HepG2 (cell line): ENCODE measurements at regions not wholly inside any gene's neighbourhood (a gene's known extent, or its start where the extent isn't known, plus 50 kb on each side); places are given as distances from the start of the nearest gene placed in this dataset.

Experiments used
- BHLHE40 ChIP-seq: IDR thresholded peaks from 2 replicates; pipeline ENCODE4 v1.6.1; 2011; ENCODE audit warnings: low read length, improper control_type of control experiment
- BORCS8-MEF2B ChIP-seq: sonication (generic); formaldehyde crosslinking; IDR thresholded peaks from 2 replicates; pipeline ENCODE4 v1.8.0; 2022; ENCODE audit warnings: mild to moderate bottlenecking, missing genetic modification reagents
- GZF1 ChIP-seq: sonication (generic); formaldehyde crosslinking; IDR thresholded peaks from 2 replicates; pipeline ENCODE4 v1.5.1; 2020; ENCODE audit warnings: mild to moderate bottlenecking, missing genetic modification reagents
- HDAC2 ChIP-seq: sonication (generic); formaldehyde crosslinking; IDR thresholded peaks from 2 replicates; pipeline ENCODE4 v1.4.0; 2020; ENCODE audit warnings: missing genetic modification reagents
- HNF4A ChIP-seq: sonication (generic); formaldehyde crosslinking; IDR thresholded peaks from 2 replicates; pipeline ENCODE4 v1.4.0; 2020; ENCODE audit warnings: missing genetic modification reagents
- KLF16 ChIP-seq, 2 experiments: sonication (generic) in 1 of 2; formaldehyde crosslinking in 1 of 2; IDR thresholded peaks; 2 replicates each; pipeline versions ENCODE4 v1.6.1 to v1.8.0; 2016 to 2023; ENCODE audit warnings: missing genetic modification reagents in 2 of 2, missing compliant biosample characterization in 1 of 2
- SSRP1 ChIP-seq: IDR thresholded peaks from 2 replicates; pipeline ENCODE4 v1.6.1; 2016; ENCODE audit warnings: control low read depth
- ZNF274 ChIP-seq: sonication (generic); formaldehyde crosslinking; IDR thresholded peaks from 2 replicates; pipeline ENCODE4 v1.5.1; 2020; ENCODE audit warnings: mild to moderate bottlenecking, missing genetic modification reagents
- ZNF496 ChIP-seq: sonication (generic); formaldehyde crosslinking; IDR thresholded peaks from 2 replicates; pipeline ENCODE4 v1.8.1; 2023; ENCODE audit warnings: mild to moderate bottlenecking, moderate library complexity, missing genetic modification reagents; ENCODE audit not compliant: insufficient replicate concordance
- ZNF652 ChIP-seq: IDR thresholded peaks from 2 replicates; pipeline ENCODE4 v1.6.1; 2016; ENCODE audit warnings: low read depth, borderline replicate concordance
- ZNF747 ChIP-seq: sonication (generic); formaldehyde crosslinking; IDR thresholded peaks from 2 replicates; pipeline ENCODE4 v1.8.1; 2023; ENCODE audit warnings: missing genetic modification reagents, mild to moderate bottlenecking, borderline replicate concordance
- ZNF788 ChIP-seq: sonication (generic); formaldehyde crosslinking; IDR thresholded peaks from 2 replicates; pipeline ENCODE4 v1.5.0; 2020; ENCODE audit warnings: mild to moderate bottlenecking, missing genetic modification reagents, borderline replicate concordance
- TF ChIP-seq, protein P1 (sequence below): sonication (generic); formaldehyde crosslinking; IDR thresholded peaks from 2 replicates; pipeline ENCODE4 v1.8.1; 2023; ENCODE audit warnings: mild to moderate bottlenecking, missing genetic modification reagents
- TF ChIP-seq, protein P2 (sequence below): IDR thresholded peaks from 2 replicates; pipeline ENCODE4 v1.6.1; 2016; ENCODE audit warnings: mild to moderate bottlenecking
- TF ChIP-seq, protein P3 (sequence below): sonication (generic); formaldehyde crosslinking; IDR thresholded peaks from 2 replicates; pipeline ENCODE4 v1.4.0; 2020; ENCODE audit warnings: missing genetic modification reagents
- TF ChIP-seq, protein P4 (sequence below): sonication (generic); formaldehyde crosslinking; IDR thresholded peaks from 2 replicates; pipeline ENCODE4 v1.5.0; 2020; ENCODE audit warnings: missing genetic modification reagents, mild to moderate bottlenecking, borderline replicate concordance
- TF ChIP-seq, protein P5 (sequence below): sonication (generic); formaldehyde crosslinking; IDR thresholded peaks from 2 replicates; pipeline ENCODE4 v1.5.1; 2020; ENCODE audit warnings: missing genetic modification reagents, mild to moderate bottlenecking, borderline replicate concordance
- TF ChIP-seq, protein P6 (sequence below): sonication (generic); formaldehyde crosslinking; IDR thresholded peaks from 2 replicates; pipeline ENCODE4 v1.5.0; 2020; ENCODE audit warnings: mild to moderate bottlenecking, missing genetic modification reagents, borderline replicate concordance

DNA sequence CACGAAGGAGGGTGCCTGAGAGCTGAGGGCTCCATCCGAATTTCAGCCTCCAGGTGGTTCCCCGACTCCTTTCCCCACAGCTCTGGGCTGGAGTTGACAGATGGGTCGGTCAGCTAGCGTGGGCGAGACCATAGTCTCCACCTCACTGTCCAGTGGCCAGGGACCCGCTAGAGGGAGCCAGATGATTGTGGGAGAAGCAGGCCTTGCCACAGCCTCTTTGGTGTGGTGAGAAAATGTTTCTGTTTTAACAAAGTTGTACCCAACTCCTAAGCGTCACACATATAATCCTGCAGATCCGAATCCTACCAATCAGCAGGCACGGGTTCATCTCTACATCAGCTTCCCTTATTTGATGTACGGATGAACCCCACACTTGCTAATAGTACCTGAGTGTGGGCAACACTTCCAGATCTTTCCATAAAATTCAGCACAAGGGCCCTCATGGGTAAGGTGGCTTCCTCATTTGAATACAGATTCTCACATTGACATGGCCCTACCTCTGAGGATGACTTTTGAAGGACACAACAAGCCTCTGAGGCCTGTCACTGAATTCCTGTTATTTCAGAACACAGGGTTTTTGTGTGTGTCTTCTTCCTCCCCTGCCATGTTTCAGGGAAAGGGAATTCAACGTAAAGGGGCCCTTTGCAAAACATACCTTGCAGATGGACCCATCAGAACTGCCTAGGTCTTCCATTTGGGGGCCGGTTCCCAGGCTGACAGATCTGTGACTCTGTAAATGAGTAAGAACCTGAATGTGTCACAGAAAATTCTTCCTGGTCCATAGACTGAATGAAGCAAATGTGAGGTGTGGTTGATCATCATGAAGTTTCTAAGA lies 103.2 kb upstream of the DUSP22 start (continued):
- TF ChIP-seq, protein P1, sequence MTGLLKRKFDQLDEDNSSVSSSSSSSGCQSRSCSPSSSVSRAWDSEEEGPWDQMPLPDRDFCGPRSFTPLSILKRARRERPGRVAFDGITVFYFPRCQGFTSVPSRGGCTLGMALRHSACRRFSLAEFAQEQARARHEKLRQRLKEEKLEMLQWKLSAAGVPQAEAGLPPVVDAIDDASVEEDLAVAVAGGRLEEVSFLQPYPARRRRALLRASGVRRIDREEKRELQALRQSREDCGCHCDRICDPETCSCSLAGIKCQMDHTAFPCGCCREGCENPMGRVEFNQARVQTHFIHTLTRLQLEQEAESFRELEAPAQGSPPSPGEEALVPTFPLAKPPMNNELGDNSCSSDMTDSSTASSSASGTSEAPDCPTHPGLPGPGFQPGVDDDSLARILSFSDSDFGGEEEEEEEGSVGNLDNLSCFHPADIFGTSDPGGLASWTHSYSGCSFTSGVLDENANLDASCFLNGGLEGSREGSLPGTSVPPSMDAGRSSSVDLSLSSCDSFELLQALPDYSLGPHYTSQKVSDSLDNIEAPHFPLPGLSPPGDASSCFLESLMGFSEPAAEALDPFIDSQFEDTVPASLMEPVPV (CRISPR knock-in tag), result no peak
- TF ChIP-seq, protein P2, sequence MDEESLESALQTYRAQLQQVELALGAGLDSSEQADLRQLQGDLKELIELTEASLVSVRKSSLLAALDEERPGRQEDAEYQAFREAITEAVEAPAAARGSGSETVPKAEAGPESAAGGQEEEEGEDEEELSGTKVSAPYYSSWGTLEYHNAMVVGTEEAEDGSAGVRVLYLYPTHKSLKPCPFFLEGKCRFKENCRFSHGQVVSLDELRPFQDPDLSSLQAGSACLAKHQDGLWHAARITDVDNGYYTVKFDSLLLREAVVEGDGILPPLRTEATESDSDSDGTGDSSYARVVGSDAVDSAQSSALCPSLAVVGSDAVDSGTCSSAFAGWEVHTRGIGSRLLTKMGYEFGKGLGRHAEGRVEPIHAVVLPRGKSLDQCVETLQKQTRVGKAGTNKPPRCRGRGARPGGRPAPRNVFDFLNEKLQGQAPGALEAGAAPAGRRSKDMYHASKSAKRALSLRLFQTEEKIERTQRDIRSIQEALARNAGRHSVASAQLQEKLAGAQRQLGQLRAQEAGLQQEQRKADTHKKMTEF (CRISPR knock-in tag), result 0 out of 2 replicates have a peak, but pooled peaks have one; percentile 62
- TF ChIP-seq, protein P3, sequence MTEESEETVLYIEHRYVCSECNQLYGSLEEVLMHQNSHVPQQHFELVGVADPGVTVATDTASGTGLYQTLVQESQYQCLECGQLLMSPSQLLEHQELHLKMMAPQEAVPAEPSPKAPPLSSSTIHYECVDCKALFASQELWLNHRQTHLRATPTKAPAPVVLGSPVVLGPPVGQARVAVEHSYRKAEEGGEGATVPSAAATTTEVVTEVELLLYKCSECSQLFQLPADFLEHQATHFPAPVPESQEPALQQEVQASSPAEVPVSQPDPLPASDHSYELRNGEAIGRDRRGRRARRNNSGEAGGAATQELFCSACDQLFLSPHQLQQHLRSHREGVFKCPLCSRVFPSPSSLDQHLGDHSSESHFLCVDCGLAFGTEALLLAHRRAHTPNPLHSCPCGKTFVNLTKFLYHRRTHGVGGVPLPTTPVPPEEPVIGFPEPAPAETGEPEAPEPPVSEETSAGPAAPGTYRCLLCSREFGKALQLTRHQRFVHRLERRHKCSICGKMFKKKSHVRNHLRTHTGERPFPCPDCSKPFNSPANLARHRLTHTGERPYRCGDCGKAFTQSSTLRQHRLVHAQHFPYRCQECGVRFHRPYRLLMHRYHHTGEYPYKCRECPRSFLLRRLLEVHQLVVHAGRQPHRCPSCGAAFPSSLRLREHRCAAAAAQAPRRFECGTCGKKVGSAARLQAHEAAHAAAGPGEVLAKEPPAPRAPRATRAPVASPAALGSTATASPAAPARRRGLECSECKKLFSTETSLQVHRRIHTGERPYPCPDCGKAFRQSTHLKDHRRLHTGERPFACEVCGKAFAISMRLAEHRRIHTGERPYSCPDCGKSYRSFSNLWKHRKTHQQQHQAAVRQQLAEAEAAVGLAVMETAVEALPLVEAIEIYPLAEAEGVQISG (CRISPR knock-in tag), result peak; percentile 56
- TF ChIP-seq, protein P4, sequence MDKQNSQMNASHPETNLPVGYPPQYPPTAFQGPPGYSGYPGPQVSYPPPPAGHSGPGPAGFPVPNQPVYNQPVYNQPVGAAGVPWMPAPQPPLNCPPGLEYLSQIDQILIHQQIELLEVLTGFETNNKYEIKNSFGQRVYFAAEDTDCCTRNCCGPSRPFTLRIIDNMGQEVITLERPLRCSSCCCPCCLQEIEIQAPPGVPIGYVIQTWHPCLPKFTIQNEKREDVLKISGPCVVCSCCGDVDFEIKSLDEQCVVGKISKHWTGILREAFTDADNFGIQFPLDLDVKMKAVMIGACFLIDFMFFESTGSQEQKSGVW (CRISPR knock-in tag), result no peak
- TF ChIP-seq HNF4A (CRISPR knock-in tag) (peak; percentile 41; the same call in 1 of the 2 replicates), GZF1 (CRISPR knock-in tag) (no peak), HDAC2 (no peak), ZNF496 (CRISPR knock-in tag) (no peak), KLF16 (CRISPR knock-in tag; IDR thresholded peaks at IDR 0.05) (0 out of 4 replicates have a peak, but pooled peaks of 1 of the 2 experiments have one; percentile 33), ZNF747 (CRISPR knock-in tag) (no peak), SSRP1 (CRISPR knock-in tag) (no peak), ZNF274 (CRISPR knock-in tag) (no peak), ZNF652 (CRISPR knock-in tag) (no peak), BORCS8-MEF2B (CRISPR knock-in tag) (no peak), BHLHE40 (0 out of 2 replicates have a peak, but pooled peaks have one; percentile 17), ZNF788 (CRISPR knock-in tag) (no peak; the same call in 1 of the 2 replicates)
- TF ChIP-seq, protein P5, sequence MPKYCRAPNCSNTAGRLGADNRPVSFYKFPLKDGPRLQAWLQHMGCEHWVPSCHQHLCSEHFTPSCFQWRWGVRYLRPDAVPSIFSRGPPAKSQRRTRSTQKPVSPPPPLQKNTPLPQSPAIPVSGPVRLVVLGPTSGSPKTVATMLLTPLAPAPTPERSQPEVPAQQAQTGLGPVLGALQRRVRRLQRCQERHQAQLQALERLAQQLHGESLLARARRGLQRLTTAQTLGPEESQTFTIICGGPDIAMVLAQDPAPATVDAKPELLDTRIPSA (CRISPR knock-in tag), result no peak
- TF ChIP-seq, protein P6, sequence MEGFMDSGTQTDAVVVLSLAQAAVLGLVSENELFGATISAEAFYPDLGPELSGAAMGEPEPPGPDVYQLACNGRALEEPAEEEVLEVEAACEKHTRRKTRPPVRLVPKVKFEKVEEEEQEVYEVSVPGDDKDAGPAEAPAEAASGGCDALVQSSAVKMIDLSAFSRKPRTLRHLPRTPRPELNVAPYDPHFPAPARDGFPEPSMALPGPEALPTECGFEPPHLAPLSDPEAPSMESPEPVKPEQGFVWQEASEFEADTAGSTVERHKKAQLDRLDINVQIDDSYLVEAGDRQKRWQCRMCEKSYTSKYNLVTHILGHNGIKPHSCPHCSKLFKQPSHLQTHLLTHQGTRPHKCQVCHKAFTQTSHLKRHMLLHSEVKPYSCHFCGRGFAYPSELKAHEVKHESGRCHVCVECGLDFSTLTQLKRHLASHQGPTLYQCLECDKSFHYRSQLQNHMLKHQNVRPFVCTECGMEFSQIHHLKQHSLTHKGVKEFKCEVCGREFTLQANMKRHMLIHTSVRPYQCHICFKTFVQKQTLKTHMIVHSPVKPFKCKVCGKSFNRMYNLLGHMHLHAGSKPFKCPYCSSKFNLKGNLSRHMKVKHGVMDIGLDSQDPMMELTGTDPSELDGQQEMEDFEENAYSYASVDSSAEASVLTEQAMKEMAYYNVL (CRISPR knock-in tag), result peak; percentile 52; the same call in 1 of the 2 replicates
